GM23248 (cell line): ENCODE measurements at regions not wholly inside any gene's neighbourhood (a gene's known extent, or its start where the extent isn't known, plus 50 kb on each side); places are given as distances from the start of the nearest gene placed in this dataset.

Source experiments
- EZH2 ChIP-seq: fragments of 200-600 bp; sonication (generic); IDR thresholded peaks from 2 replicates; pipeline ENCODE4 v1.6.1; 2018; ENCODE audit warnings: antibody characterized with exemption, mild to moderate bottlenecking; ENCODE audit not compliant: insufficient read depth, poor library complexity, severe bottlenecking
- EZH2phosphoT487 ChIP-seq: fragments of 200-600 bp; sonication (generic); IDR thresholded peaks from 2 replicates; pipeline ENCODE4 v1.6.1; 2018; ENCODE audit warnings: antibody characterized with exemption, moderate library complexity, mild to moderate bottlenecking, low read depth; ENCODE audit not compliant: insufficient read depth

DNA sequence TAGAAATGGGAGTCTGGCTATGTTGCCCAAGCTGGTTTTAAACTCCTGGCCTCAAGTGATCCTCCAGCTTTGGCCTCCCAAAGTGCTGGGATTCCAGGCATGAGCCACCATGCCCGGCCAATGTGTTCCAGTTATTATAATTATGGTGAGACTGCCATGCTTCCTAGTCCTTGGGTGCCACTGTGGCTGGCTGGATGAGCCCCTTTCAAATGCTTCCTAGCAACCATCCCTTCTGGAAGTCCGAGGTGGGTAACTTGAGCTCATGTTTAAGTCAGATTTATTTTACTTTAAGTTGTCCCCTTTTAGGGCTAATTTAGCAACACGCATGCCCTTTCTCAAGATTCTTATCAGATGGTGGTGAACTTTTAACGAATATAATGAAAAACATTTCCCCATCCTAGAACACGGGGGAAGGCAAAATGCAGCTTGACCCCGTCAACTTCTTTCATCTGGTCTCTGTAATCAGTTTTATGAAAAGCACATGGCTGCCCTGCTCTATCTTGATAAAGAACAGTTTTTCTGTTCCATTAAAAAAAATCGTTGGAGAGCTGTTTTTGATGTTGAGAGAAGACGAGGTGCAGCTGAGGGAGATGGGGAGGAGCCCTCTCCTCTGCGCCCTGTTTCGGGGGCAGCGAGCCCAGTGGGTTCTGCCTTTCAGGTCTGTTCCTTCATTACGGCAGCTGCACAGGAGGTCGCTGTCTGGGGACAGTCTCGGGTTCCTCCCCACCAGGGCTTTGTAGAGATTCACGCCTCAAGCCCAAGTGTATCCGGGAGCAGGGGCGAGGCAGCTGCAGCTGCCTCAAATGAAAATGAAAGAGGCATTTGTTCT, 61.0 kb upstream of the MKI67 start:
- TF ChIP-seq EZH2phosphoT487 (no peak), EZH2 (no peak)
